HG03196 (cell line): ENCODE measurements at regions not wholly inside any gene's neighbourhood (a gene's known extent, or its start where the extent isn't known, plus 50 kb on each side); places are given as distances from the start of the nearest gene placed in this dataset.

Source experiments
- ATAC-seq: cut with Tn5 transposase; IDR thresholded peaks from one replicate; pipeline ENCODE4 v1.9.1; 2021; ENCODE audit not compliant: unreplicated experiment

DNA sequence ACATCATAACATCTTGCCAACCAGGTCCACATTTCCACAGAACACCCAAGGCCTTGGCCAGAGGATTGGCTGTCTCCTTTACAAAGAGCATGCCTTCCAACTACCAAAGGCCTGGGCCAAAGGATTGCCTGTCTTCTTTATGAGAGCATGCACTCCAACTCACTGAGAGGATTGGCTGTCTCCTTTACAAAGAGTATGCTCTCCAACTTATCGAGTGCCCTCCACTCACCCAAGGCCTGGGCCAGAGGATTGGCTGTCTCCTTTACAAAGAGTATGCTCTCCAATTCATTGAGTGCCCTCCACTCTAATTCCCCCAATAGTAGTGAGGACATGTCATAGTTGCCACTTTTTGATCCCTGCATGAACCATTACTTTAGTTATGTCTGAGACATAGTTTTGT is 79.9 kb upstream of the TAS2R1 start:
- no peak for ATAC-seq

DNA sequence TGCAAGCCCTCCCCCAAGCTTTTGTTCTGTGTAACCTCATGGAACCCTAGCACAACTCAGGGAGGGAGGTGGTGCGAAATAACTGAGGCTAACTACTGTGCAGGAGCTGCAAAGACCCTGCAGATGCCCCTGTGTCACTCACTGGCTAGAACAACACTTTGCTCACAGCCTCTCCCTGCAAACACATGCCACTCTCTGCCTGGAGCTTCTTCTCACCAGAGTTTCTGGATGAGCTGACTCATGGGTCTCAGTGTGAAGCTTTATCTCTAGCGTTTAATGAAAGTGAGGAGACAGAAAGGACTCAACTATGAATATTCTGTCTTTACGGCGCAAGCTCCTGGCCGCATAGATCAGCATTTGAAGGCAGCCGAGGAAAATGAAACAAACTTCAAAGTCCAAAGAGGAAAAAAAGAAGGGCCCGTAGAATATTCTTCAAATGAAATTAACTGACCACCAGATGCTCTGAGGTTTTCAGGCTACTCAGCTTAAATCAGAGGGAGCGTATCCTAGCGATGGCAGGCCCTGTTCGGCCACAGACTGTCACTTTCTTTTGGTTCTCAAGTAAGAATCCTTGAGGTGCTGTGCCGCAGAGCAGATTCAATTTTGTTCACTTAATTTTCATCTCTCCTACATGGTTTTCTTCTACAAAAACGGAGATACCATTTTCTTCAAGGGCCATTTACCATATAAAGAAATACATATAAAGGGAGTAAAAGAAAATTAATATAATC is 77.7 kb upstream of the TAS2R1 start:
- ATAC-seq: no peak

DNA sequence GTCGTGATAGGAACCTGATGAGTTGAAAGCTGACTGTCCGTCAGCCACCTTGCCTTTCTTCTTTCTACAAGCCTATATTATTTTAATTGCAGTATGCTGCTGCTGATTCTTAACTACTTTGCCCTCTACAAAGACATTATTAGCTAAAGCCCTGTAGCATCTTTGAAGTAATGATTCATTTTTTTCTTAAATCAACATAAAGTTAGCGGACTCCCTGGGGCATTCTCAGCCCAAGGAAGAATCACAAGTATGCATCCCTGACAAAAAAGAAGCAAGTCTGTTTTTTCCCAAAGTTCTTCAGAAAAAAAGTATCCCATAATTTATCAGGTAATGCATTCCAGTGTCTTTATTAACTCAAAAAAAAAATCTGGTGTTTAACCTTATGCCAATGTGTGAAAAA is 69.5 kb upstream of the TAS2R1 start:
- no peak for ATAC-seq

DNA sequence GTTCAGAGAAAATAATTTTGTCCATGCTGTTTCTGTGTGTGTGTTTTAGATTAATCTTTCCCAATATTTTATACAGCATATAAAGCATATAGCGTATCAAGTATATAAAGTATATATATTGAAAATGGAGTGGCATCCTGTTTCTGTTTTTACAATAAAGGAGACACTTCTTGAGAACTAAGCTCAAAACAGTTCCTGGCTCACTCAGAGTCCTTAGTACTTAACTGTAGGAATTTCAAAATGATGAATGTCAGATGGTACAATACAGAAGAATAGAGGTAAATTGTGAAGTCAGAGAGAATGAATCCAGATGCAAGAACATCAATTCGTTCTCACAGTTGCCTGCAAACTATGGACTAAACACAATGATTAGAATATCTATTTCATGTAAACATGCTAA is 68.7 kb upstream of the TAS2R1 start:
- ATAC-seq: no peak

DNA sequence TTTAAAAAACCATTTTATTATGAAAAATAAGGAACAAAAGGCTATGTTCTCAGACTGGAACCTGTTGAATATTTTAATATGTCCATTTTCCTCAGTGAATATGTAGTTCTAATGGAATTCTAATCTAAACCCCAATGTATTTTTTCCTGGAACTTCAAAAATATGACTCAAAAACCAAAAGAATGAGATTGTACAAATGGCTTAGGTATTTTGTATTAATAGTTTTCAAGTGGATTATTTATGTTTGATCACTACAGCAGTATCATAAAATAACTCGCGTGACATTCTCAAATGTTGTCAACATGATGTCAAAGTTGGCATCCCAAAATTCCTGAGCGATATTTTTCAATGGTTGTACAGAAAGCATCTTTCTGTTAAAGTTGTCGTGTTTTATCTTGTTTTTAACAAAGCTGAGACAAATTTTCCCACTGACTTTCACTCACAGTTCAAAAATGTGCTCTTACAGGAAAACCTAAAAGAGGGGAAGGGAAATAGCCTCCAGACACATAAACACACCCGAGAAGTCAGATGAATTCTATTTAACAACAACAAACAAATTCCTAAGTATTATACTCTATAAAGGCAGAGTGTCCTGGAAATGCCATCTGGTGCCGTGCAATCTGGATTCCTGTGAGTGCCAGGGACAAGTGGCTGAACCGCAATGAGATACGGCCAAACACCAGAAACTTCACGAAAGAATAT is 68.1 kb upstream of the TAS2R1 start:
- ATAC-seq: no peak

DNA sequence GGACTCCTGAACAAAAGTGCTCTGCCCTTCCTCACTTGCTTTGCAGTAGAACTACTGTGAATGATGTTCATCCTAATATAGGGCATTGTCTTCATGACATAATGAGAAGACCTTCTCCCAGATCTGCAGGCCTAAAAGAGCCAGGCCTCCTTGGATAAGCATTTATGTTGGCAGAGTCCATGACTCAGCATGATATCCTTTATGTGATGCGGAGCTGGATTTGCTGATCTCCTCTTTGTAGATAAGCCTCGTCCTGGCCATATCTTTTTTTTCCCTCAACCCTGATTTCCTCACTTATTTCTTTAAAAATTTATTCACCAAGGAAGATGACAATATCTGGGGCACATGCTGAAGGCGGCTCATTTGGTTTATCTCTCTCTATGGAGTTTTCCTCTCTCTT is 62.4 kb upstream of the TAS2R1 start:
- ATAC-seq: no peak

DNA sequence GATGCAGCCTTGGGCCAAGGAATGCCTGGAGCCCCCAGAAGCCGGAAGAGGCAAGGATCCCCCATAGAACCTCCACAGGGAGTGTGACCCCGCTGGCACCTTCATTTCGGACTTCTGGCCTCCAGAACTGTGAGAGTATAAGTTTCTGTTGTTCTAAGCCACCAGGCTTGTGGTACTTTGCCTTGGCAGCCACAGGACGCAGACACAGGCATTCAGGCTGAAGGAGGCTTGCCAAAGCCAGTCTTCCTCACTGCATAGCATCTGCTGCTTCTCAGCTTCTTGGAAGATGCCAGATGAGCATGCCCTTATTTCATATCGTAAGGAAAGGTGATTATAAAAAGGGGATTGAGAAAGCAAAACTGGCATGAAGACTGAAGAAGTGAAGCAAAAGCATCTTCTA is 61.1 kb upstream of the TAS2R1 start:
- ATAC-seq: no peak

DNA sequence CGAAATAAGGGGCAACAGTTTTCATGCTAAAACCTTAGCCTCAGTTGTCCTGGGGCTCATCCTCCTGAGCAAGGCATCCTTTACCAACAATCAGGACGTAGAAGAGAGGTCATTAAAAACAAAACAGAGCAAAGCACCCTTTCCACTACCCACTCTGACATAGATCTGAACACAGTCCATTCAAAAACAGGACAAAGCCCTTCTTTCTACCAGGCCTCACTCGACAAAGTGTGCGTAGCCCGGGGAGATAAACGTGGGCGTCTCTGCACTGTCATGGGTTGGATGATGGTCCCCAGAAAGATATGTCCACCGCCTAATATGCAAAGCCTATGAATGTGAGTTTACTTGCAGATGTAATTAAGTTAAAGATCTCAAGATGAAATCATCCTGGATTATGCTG is 60.6 kb upstream of the TAS2R1 start:
- ATAC-seq: no peak

DNA sequence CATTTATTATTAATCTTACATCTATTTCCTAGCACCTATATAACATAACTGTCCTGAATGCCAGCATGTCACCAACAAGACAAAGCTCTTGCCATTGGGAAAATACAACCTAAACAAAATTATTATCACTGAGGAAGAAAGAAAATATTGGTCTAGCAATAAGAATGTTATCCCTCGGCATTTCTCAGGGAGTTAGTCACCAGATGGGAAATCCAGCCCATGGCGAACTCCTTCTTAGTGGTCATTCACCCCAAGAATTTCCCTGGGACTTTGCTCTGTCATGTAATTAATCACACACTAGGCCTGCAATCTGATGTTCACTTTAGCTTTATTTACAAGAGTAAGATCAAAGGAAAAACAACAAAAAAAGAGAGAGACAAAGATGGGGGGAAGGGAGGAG is 56.1 kb upstream of the TAS2R1 start:
- ATAC-seq: no peak

DNA sequence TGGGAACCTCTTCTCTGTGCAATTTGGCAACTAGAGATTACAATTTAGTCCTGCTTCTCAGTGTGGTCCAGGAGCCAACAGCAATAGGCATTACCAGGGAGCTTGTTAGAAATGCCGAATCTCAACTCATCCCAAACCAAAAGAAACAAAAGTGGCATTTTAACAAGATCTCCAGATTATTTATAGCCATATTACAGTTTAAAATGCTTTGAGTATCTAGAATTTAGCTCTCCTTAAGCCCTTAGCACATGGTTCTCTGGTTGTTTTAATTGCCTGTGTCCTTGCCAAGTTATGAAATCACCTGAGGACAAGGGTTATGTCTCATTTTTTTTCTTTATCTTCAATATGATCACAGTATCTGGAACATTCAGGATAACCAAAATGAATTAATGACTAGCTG is 51.6 kb upstream of the TAS2R1 start:
- ATAC-seq: no peak
